SK-N-SH (cell line): ENCODE measurements at regions not wholly inside any gene's neighbourhood (a gene's known extent, or its start where the extent isn't known, plus 50 kb on each side); places are given as distances from the start of the nearest gene placed in this dataset.

Source experiments
- CTCF ChIA-PET: fragments of 300-600, 350-600 bp; formaldehyde crosslinking; extraction: SDS; loops from one replicate; lab custom pipeline; 2021; lab: Yijun Ruan, JAX
- POLR2A ChIA-PET: fragments of 350-600 bp; sonication (Branson Sonifier 250); formaldehyde crosslinking; extraction: SDS; loops from one replicate; lab custom pipeline; 2020; ENCODE audit warnings: antibody characterized with exemption, inconsistent platforms; lab: Yijun Ruan, JAX
- DNase-seq: peaks from one replicate; pipeline ENCODE4 v3.0.0; 2012
- H2AFZ ChIP-seq: fragments of 200-600 bp; sonication (generic); 2 replicates; pipeline ENCODE4 v1.8.1; 2016; ENCODE audit warnings: antibody characterized with exemption, mild to moderate bottlenecking, low read depth
- H3F3A ChIP-seq: fragments of 200-600 bp; sonication (generic); replicated peaks from 2 replicates; pipeline ENCODE3; 2016; ENCODE audit warnings: antibody characterized with exemption, mild to moderate bottlenecking; ENCODE audit not compliant: insufficient read depth
- H3K27ac ChIP-seq, 2 experiments: fragments of 200-500 bp in 1 of 2; fragments of 200-600 bp in 1 of 2; sonication (Bioruptor generic) in 1 of 2; sonication (generic), shearing (Covaris generic) in 1 of 2; 2 replicates each; pipeline versions ENCODE4 v1.5.1 to v1.6.1; 2014 to 2016; ENCODE audit warnings: low read depth in 2 of 2, inconsistent platforms in 1 of 2, low read length in 1 of 2, mild to moderate bottlenecking in 1 of 2, mixed read lengths in 1 of 2
- H3K27me3 ChIP-seq: fragments of 200-600 bp; sonication (generic), shearing (Covaris generic); 2 replicates; pipeline ENCODE4 v1.6.1; 2016; ENCODE audit warnings: mixed run types; ENCODE audit not compliant: insufficient read depth
- H3K36me3 ChIP-seq, 2 experiments: fragments of 200-500 bp in 1 of 2; fragments of 200-600 bp in 1 of 2; sonication (Bioruptor generic) in 1 of 2; sonication (generic) in 1 of 2; replicated peaks in 1 of 2; 2 replicates each; pipeline versions ENCODE3 to v1.5.1; 2014 to 2016; ENCODE audit warnings: low read length in 1 of 2, mild to moderate bottlenecking in 1 of 2; ENCODE audit not compliant: insufficient read depth in 2 of 2, control insufficient read depth in 1 of 2
- H3K4me1 ChIP-seq, 2 experiments: fragments of 200-500 bp in 1 of 2; fragments of 200-600 bp in 1 of 2; sonication (Bioruptor generic) in 1 of 2; sonication (generic), shearing (Covaris generic) in 1 of 2; 2 replicates each; pipeline versions ENCODE4 v1.5.1 to v1.6.1; 2014 to 2016; ENCODE audit warnings: low read depth in 1 of 2, low read length in 1 of 2, mixed run types in 1 of 2; ENCODE audit not compliant: insufficient read depth in 2 of 2, control insufficient read depth in 1 of 2
- H3K4me2 ChIP-seq: fragments of 200-600 bp; sonication (generic), shearing (Covaris generic); 2 replicates; pipeline ENCODE4 v1.6.1; 2017; ENCODE audit warnings: mixed run types
- H3K4me3 ChIP-seq, 2 experiments: fragments of 200-500 bp in 1 of 2; fragments of 200-600 bp in 1 of 2; sonication (Bioruptor generic) in 1 of 2; sonication (generic), shearing (Covaris generic) in 1 of 2; 2 replicates each; pipeline versions ENCODE4 v1.5.1 to v1.8.1; 2014 to 2016; ENCODE audit warnings: low read depth in 2 of 2, inconsistent platforms in 1 of 2, low read length in 1 of 2, mild to moderate bottlenecking in 1 of 2, mixed read lengths in 1 of 2, moderate library complexity in 1 of 2
- H3K79me2 ChIP-seq: fragments of 200-600 bp; sonication (generic); 2 replicates; pipeline ENCODE4 v1.8.1; 2017; ENCODE audit warnings: mild to moderate bottlenecking; ENCODE audit not compliant: insufficient read depth
- H3K9ac ChIP-seq: fragments of 200-600 bp; sonication (generic); 2 replicates; pipeline ENCODE4 v1.6.1; 2017; ENCODE audit warnings: mixed run types
- H3K9me2 ChIP-seq: fragments of 200-600 bp; sonication (generic); 2 replicates; pipeline ENCODE4 v1.6.1; 2017; ENCODE audit warnings: mixed run types
- H3K9me3 ChIP-seq: fragments of 200-600 bp; sonication (generic); 2 replicates; pipeline ENCODE4 v1.6.1; 2017; ENCODE audit warnings: mixed run types, mild to moderate bottlenecking, moderate library complexity
- H4K20me1 ChIP-seq: fragments of 200-600 bp; sonication (generic); 2 replicates; pipeline ENCODE4 v1.6.1; 2017; ENCODE audit warnings: mild to moderate bottlenecking, mixed run types; ENCODE audit not compliant: insufficient read depth
- CTCF ChIP-seq: fragments of 200-600 bp; sonication (generic); IDR thresholded peaks from 2 replicates; pipeline ENCODE4 v1.6.1; 2017; ENCODE audit warnings: antibody characterized with exemption, mild to moderate bottlenecking, moderate library complexity
- ELF1 ChIP-seq: IDR thresholded peaks from 2 replicates; pipeline ENCODE4 v1.4.0; 2012
- FOXJ3 ChIP-seq: sonication (generic); formaldehyde crosslinking; IDR thresholded peaks from 2 replicates; pipeline ENCODE4 v1.5.1; 2020; ENCODE audit warnings: mild to moderate bottlenecking, missing genetic modification reagents
- IRF3 ChIP-seq: fragments of 150-350 bp; IDR thresholded peaks from 2 replicates; pipeline ENCODE4 v1.6.1; 2016; ENCODE audit warnings: mild to moderate bottlenecking, low read depth, low read length
- MAX ChIP-seq: IDR thresholded peaks from 2 replicates; pipeline ENCODE4 v1.4.0; 2012; ENCODE audit warnings: low read depth
- MEF2A ChIP-seq: IDR thresholded peaks from 2 replicates; pipeline ENCODE4 v1.4.0; 2012; ENCODE audit warnings: low read depth, borderline replicate concordance
- MXI1 ChIP-seq: IDR thresholded peaks from 2 replicates; pipeline ENCODE4 v1.6.1; 2012; ENCODE audit warnings: mild to moderate bottlenecking, low read depth, low read length, improper control_type of control experiment
- NFIC ChIP-seq: IDR thresholded peaks from 2 replicates; pipeline ENCODE4 v1.4.0; 2012; ENCODE audit warnings: borderline replicate concordance
- PBX3 ChIP-seq: IDR thresholded peaks from 2 replicates; pipeline ENCODE4; 2012
- POLR2AphosphoS5 ChIP-seq: IDR thresholded peaks from 2 replicates; pipeline ENCODE4 v1.6.1; 2012; ENCODE audit warnings: low read depth, low read length
- RAD21 ChIP-seq: IDR thresholded peaks from 2 replicates; pipeline ENCODE4 v1.6.1; 2012; ENCODE audit warnings: mild to moderate bottlenecking, low read length
- RCOR1 ChIP-seq: fragments of 150-350 bp; IDR thresholded peaks from 2 replicates; pipeline ENCODE4 v1.6.1; 2017; ENCODE audit warnings: antibody characterized with exemption, low read length
- RFX5 ChIP-seq: IDR thresholded peaks from 2 replicates; pipeline ENCODE4 v1.6.1; 2012; ENCODE audit warnings: mild to moderate bottlenecking, improper control_type of control experiment, low read length
- SIN3A ChIP-seq: IDR thresholded peaks from 2 replicates; pipeline ENCODE4 v1.6.1; 2012; ENCODE audit warnings: low read depth, mild to moderate bottlenecking, low read length, moderate library complexity, borderline replicate concordance
- TCF12 ChIP-seq: IDR thresholded peaks from 2 replicates; pipeline ENCODE4 v1.4.0; 2012
- USF2 ChIP-seq: fragments of 150-350 bp; IDR thresholded peaks from 2 replicates; pipeline ENCODE4 v1.6.1; 2017; ENCODE audit warnings: antibody characterized with exemption, low read length, low read depth, borderline replicate concordance
- YY1 ChIP-seq: IDR thresholded peaks from 2 replicates; pipeline ENCODE4 v1.4.0; 2012; ENCODE audit warnings: low read depth, mild to moderate bottlenecking
- WGBS: methylation state at CpG from one replicate; pipeline ENCODE4 v1.1.6; 2017; ENCODE audit warnings: low lambda C conversion rate; 5-methylcytosine and 5-hydroxymethylcytosine counted together

- H4K20me1 ChIP-seq = no peaks in the 10 kb centered on the region
- H3K4me2 ChIP-seq = no peak overlapping the region
- no peaks in the 10 kb centered on the region for H3K4me1 ChIP-seq
- H3K4me3 ChIP-seq = no peak overlapping the region
- no peaks in the 10 kb centered on the region for H3F3A ChIP-seq
- WGBS = 71% methylated on average over 3 of the region's 3 CpGs
- H3K9me3 ChIP-seq = no peaks in the 10 kb centered on the region
- ChIA-PET POLR2A (no interaction called here), CTCF (no interaction called here)
- no peaks in the 10 kb centered on the region for H3K27me3 ChIP-seq
- H3K9ac ChIP-seq = no peak overlapping the region
- no peak for DNase-seq
- no peaks in the 10 kb centered on the region for H3K9me2 ChIP-seq
- H2AFZ ChIP-seq = no peak overlapping the region
- H3K27ac ChIP-seq = no peak overlapping the region
- H3K36me3 ChIP-seq = no peaks in the 10 kb centered on the region
- H3K79me2 ChIP-seq = no peaks in the 10 kb centered on the region
- TF ChIP-seq RAD21 = no peak
- no peak for TF ChIP-seq ELF1
- TF ChIP-seq FOXJ3 = no peak
- no peak for TF ChIP-seq MXI1
- TF ChIP-seq IRF3 = no peak
- no peak; the same call in 1 of the 2 replicates for TF ChIP-seq CTCF
- TF ChIP-seq PBX3 = no peak
- TF ChIP-seq RCOR1 = no peak
- no peak for TF ChIP-seq YY1
- no peak for TF ChIP-seq NFIC
- TF ChIP-seq POLR2AphosphoS5 = no peak
- no peak for TF ChIP-seq SIN3A
- TF ChIP-seq USF2 = no peak
- no peak for TF ChIP-seq MEF2A
- no peak for TF ChIP-seq RFX5
- no peak for TF ChIP-seq MAX
- TF ChIP-seq TCF12 = no peak
These were observed 316.0 kb upstream of the MIR17HG start for GRCh38 chr13:91031508-91031907.
